ENCODE measurements at regions not wholly inside any gene's neighbourhood (a gene's known extent, or its start where the extent isn't known, plus 50 kb on each side); places are given as distances from the start of the nearest gene placed in this dataset.

DNA sequence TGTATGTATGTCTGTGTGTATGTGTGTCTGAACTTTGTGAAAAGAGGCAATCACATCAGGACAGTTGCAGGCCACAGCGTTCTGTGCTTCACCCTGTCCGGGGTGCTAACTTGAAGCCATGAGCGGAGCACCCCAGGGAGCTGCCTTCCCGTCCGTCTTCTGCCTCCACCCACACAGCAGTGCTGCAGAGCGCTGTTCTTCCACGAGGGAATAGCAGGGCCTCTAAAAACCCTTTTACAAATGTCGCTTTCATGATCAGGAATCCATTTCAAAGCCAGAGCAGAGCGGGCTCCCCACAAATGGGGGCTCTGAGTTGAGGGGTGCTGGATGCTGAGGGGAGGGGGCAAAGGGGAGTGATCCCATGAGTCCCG is 131.5 kb downstream of the RNASET2 start:
- in situ Hi-C loops (cut with MboI; ENCODE audit: low pct_unique_long_range_greater_than_20kb, low sequenced_read_pairs, unreplicated experiment), result no loop called here
- no peak for DNase-seq (ENCODE audit: low spot score)
- TF ChIP-seq CTCF (IDR thresholded peaks at IDR 0.05; ENCODE audit: extremely low read depth, insufficient read depth, missing control alignments), result no peak

GRCh38 chr6:166824146-166824879 is 132.0 kb downstream of the RNASET2 start:
- in situ Hi-C loops (cut with MboI; ENCODE audit: low pct_unique_long_range_greater_than_20kb, low sequenced_read_pairs, unreplicated experiment), result no loop called here
- TF ChIP-seq CTCF (IDR thresholded peaks at IDR 0.05; ENCODE audit: extremely low read depth, insufficient read depth, missing control alignments), result no peak
- DNase-seq (ENCODE audit: low spot score), result no peak

GRCh38 chr6:166822609-166823008 is 133.7 kb downstream of the RNASET2 start:
- no peak for DNase-seq (ENCODE audit: low spot score)
- in situ Hi-C loops (cut with MboI; ENCODE audit: low pct_unique_long_range_greater_than_20kb, low sequenced_read_pairs, unreplicated experiment), result no loop called here
- TF ChIP-seq CTCF (IDR thresholded peaks at IDR 0.05; ENCODE audit: extremely low read depth, insufficient read depth, missing control alignments), result no peak

DNA sequence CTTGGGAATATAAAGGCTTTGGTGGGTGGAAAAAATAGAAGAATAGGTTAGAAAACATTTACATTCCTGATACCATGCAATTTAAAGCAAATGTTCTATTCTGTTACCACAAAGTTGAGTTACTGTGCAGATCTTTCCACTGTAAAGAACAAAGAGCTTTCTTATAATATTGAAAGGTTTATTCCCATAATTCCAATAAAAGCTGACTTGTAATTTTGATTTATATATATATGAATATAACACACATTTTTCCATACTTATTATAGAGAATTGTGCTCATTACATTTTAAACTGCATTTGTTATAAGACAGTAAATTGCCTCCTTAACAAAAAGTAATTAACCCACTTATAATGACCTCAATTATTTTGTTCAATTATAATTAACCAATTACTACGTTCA is 135.9 kb downstream of the RNASET2 start:
- no peak for DNase-seq (ENCODE audit: low spot score)
- TF ChIP-seq CTCF (IDR thresholded peaks at IDR 0.05; ENCODE audit: extremely low read depth, insufficient read depth, missing control alignments), result no peak
- in situ Hi-C loops (cut with MboI; ENCODE audit: low pct_unique_long_range_greater_than_20kb, low sequenced_read_pairs, unreplicated experiment), result no loop called here

GRCh38 chr6:166820070-166820469 is 136.3 kb downstream of the RNASET2 start:
- in situ Hi-C loops (cut with MboI; ENCODE audit: low pct_unique_long_range_greater_than_20kb, low sequenced_read_pairs, unreplicated experiment), result no loop called here

DNA sequence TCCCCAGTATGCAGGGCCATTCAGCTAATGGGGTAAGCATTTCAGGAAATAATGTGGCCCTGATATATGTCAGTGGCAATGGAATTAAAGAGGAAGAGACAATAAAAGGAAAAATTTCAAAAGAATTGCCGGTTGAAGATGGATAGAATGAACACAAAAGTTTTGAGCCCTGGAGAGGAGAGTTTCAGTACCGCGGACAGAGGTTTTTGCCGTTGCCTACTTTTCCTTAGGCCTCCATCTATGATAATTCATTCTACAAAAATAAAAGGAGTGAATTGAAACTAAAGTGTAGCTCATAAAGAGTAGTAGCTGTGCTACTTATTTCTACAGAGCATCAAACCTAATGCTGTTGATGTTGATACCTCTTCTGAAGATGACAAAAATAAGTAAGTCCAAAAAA is 140.7 kb downstream of the RNASET2 start:
- TF ChIP-seq CTCF (IDR thresholded peaks at IDR 0.05; ENCODE audit: extremely low read depth, insufficient read depth, missing control alignments), result no peak
- DNase-seq (ENCODE audit: low spot score), result no peak
- in situ Hi-C loops (cut with MboI; ENCODE audit: low pct_unique_long_range_greater_than_20kb, low sequenced_read_pairs, unreplicated experiment), result no loop called here

More at GRCh38 chr6:166820070-166820469, 136.3 kb downstream of the RNASET2 start:
- no peak for DNase-seq (ENCODE audit: low spot score)
- TF ChIP-seq CTCF (IDR thresholded peaks at IDR 0.05; ENCODE audit: extremely low read depth, insufficient read depth, missing control alignments), result no peak

Data from GM13977 (cell line).